Rectal smooth muscle tissue (tissue), 1 donor: ENCODE measurements at regions not wholly inside any gene's neighbourhood (a gene's known extent, or its start where the extent isn't known, plus 50 kb on each side); places are given as distances from the start of the nearest gene placed in this dataset.
"Not testable (repeated sequence)": the region's sequence is repeated elsewhere in the genome, so short reads cannot be mapped to it uniquely, and the experiment has no call there.

Source experiments
- H3K27ac ChIP-seq: one replicate; pipeline ENCODE4 v1.7.0; 2013; ENCODE audit warnings: low read depth, low read length, inconsistent platforms
- H3K27me3 ChIP-seq: one replicate; pipeline ENCODE4 v1.7.0; 2013; ENCODE audit warnings: low read length; ENCODE audit not compliant: control insufficient read depth, insufficient read depth
- H3K36me3 ChIP-seq: one replicate; pipeline ENCODE4 v1.7.0; 2013; ENCODE audit warnings: low read length; ENCODE audit not compliant: control insufficient read depth, insufficient read depth
- H3K4me1 ChIP-seq: one replicate; pipeline ENCODE4 v1.7.0; 2013; ENCODE audit warnings: low read length; ENCODE audit not compliant: control insufficient read depth, insufficient read depth
- H3K4me3 ChIP-seq: one replicate; pipeline ENCODE4 v1.7.0; 2013; ENCODE audit warnings: low read length
- H3K9ac ChIP-seq: one replicate; pipeline ENCODE4 v1.7.0; 2013; ENCODE audit warnings: low read length

DNA sequence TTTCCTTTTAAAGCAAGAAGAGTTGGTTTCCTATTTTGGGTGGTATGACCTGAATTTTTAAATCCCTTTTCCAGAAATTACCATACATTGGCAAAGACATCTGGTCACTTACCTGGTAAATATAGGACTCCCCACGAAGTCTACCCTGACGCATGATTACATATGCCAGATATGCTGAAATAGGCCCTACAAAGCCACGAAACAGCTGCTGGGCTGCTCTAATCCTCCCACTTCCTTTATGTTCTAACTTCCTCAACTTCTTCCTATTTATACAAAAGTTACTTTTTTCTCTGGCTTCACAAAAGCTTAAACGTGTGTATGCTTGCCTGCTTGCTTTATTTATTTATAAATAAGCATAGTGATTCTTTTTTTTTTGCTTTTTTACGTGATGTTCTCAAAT lies 186.0 kb upstream of the EPHA4 start:
- Histone ChIP-seq H3K27ac (no peak overlapping the region), H3K27me3 (no peaks in the 10 kb centered on the region), H3K4me1 (no peaks in the 10 kb centered on the region), H3K9ac (no peak overlapping the region), H3K4me3 (no peak overlapping the region), H3K36me3 (no peaks in the 10 kb centered on the region)

DNA sequence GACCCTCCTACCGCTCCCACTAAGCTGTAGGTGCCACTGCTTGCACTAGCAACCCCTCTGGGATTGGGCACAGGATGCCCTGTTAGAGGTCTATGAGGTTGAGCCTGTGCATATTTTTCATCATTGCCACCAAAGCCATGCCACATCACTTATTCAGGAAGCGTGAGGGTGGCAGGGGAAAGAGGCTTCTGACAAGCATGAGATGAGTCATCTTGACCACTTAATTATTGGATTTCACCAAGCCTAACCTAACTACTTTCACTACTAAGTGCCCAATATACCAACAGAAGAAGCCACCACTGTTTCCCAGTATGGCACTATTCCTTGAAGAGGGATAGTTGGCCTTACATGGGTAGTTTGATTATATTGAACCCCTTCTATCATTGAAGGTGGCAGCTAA lies 181.3 kb upstream of the EPHA4 start:
- Histone ChIP-seq H3K27ac (no peak overlapping the region), H3K9ac (no peak overlapping the region), H3K4me1 (no peaks in the 10 kb centered on the region), H3K36me3 (no peaks in the 10 kb centered on the region), H3K27me3 (no peaks in the 10 kb centered on the region), H3K4me3 (no peak overlapping the region)

- Histone ChIP-seq H3K4me1 (no peaks in the 10 kb centered on the region), H3K4me3 (no peak overlapping the region), H3K36me3 (no peaks in the 10 kb centered on the region), H3K27ac (no peak overlapping the region), H3K27me3 (no peaks in the 10 kb centered on the region), H3K9ac (no peak overlapping the region)
Observed at GRCh38 chr2:221752781-221753180, 180.7 kb upstream of the EPHA4 start.

- Histone ChIP-seq H3K27me3 (no peaks in the 10 kb centered on the region), H3K36me3 (no peaks in the 10 kb centered on the region), H3K9ac (no peak overlapping the region), H3K27ac (no peak overlapping the region), H3K4me1 (no peaks in the 10 kb centered on the region), H3K4me3 (no peak overlapping the region)
Observed at GRCh38 chr2:221750316-221750715, 178.2 kb upstream of the EPHA4 start.

- H3K27ac ChIP-seq = no peak overlapping the region
- no peaks in the 10 kb centered on the region for H3K36me3 ChIP-seq
- H3K4me1 ChIP-seq = no peaks in the 10 kb centered on the region
- no peak overlapping the region for H3K9ac ChIP-seq
- H3K4me3 ChIP-seq = no peak overlapping the region
- no peaks in the 10 kb centered on the region for H3K27me3 ChIP-seq
Observed at GRCh38 chr2:221747289-221747972, 175.3 kb upstream of the EPHA4 start.

- no peaks in the 10 kb centered on the region for H3K4me1 ChIP-seq
- no peaks in the 10 kb centered on the region for H3K27me3 ChIP-seq
- no peak overlapping the region for H3K27ac ChIP-seq
- H3K9ac ChIP-seq = no peak overlapping the region
- no peaks in the 10 kb centered on the region for H3K36me3 ChIP-seq
- no peak overlapping the region for H3K4me3 ChIP-seq
Observed at GRCh38 chr2:221741496-221742211, 169.6 kb upstream of the EPHA4 start.

DNA sequence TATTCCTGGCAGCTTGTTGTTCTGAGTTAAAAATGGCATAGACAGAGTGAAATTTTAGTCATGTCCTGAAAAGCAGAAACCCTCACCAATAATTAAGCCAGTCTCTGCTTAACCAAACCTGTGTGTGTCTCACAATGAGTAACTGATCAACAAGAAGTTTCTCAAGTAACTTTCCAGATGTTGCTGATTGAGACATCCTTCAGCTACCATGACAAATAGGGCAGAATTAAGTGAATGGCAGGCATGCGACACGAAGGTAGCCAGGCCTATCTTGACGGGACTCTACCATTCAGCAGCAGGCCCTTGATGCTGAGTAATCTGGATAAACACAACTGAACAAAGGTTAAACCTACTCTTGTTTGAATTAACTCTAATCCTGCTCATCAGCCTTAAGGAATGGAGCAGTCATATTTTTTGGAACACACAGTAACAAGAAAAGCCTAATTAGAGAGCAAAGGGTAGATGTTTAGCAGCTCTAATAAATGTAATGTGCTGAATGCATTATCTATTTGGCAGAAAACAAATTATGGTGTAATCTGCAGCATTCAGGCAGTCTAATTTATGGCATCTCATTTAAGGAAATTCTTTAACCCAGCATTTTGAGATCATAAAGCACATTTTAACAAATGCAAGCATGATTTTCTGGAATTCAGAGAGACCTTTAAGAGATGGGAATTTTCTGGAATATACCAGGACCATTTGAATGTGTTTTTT lies 159.5 kb upstream of the EPHA4 start:
- Histone ChIP-seq H3K4me1 (no peaks in the 10 kb centered on the region), H3K9ac (no peak overlapping the region), H3K4me3 (no peak overlapping the region), H3K27ac (no peak overlapping the region), H3K27me3 (no peaks in the 10 kb centered on the region), H3K36me3 (no peaks in the 10 kb centered on the region)

- Histone ChIP-seq H3K4me1 (no peaks in the 10 kb centered on the region), H3K36me3 (no peaks in the 10 kb centered on the region), H3K27me3 (no peaks in the 10 kb centered on the region), H3K27ac (no peak overlapping the region), H3K4me3 (no peak overlapping the region), H3K9ac (no peak overlapping the region)
Observed at GRCh38 chr2:221726894-221727513, 154.9 kb upstream of the EPHA4 start.

DNA sequence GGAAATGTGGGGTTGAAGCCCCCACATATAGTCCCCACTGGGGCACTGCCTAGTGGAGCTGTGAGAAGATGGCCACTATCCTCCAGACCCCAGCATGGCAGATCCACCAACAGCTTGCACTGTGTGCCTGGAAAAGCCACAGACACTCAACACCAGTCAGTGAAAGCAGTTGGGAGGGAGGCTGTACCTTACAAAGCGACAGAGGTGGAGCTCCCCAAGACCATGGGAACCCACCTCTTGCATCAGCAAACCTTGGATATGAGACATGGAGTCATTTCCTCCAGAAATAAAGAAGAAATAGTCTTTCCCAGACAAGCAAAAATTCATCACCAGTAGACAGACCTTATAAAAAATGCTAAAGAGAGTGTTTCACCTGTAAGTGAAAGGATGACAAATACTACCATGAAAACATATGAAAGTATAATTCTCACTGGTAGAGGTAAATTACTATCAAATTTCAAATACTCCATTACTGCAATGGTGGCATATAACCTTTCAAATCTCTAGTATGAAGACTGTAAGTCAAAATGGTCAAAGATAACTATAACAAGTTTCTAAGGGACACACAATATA lies 152.6 kb upstream of the EPHA4 start:
- Histone ChIP-seq H3K4me1 (no peaks in the 10 kb centered on the region), H3K36me3 (no peaks in the 10 kb centered on the region), H3K4me3 (no peak overlapping the region), H3K27ac (no peak overlapping the region), H3K27me3 (no peaks in the 10 kb centered on the region), H3K9ac (no peak overlapping the region)

GRCh38 chr2:221724117-221724516 lies 152.0 kb upstream of the EPHA4 start:
- not testable (repeated sequence) for H3K4me1 ChIP-seq, H3K9ac ChIP-seq, H3K4me3 ChIP-seq, H3K27me3 ChIP-seq, H3K36me3 ChIP-seq, H3K27ac ChIP-seq

GRCh38 chr2:221716426-221717303 lies 144.6 kb upstream of the EPHA4 start:
- H3K4me3 ChIP-seq = no peak overlapping the region
- H3K36me3 ChIP-seq = no peaks in the 10 kb centered on the region
- no peaks in the 10 kb centered on the region for H3K27me3 ChIP-seq
- H3K27ac ChIP-seq = no peak overlapping the region
- H3K4me1 ChIP-seq = peaks cover under 1% of the 10 kb centered on the region
- H3K9ac ChIP-seq = no peak overlapping the region
